ENCODE measurements at regions not wholly inside any gene's neighbourhood (a gene's known extent, or its start where the extent isn't known, plus 50 kb on each side); places are given as distances from the start of the nearest gene placed in this dataset.

DNA sequence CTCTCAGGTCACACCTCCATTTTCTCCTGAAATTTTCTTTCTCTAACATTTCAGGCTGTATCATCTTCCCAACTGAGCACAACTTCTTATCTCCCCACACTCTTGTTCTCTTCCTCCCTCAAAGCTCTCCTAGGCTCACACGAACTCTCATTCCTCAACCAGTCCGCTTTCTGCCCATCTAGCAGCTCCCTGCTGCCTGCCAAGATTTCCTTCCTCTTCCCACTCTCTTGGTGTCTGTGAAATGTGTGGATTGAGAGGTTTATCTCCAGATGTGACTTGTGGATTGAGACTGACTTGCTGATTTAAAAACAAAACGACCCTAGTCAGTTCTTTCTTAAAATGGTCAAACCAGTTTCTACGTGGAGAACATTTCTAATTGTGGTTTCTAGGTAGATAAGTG lies 106.3 kb downstream of the MTNR1B start:
- DNase-seq (ENCODE audit: low read depth, low spot score) = no peak

- DNase-seq (ENCODE audit: low read depth, low spot score) = no peak
These were observed 110.8 kb downstream of the MTNR1B start for GRCh38 chr11:93080146-93080759.

DNA sequence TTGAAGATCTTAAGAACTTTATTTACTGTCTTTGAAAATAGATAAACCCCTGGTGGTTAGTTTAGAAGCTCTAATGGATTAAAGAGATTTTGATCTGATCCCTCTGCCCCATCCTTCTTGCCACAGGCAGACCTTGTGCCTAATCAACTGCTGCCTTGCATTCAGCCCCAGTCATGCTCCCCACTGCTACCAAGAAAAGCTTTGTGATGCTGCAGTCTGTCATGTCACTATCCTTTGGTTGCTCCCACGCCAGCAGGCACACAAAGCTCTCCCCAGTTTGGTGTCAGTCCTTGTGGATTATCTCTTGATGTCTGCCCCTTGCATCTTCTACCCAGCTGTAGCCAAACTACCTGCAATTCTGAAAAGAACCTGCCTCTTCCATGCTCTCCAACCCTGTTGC lies 112.2 kb downstream of the MTNR1B start:
- no peak for DNase-seq (ENCODE audit: low read depth, low spot score)

DNA sequence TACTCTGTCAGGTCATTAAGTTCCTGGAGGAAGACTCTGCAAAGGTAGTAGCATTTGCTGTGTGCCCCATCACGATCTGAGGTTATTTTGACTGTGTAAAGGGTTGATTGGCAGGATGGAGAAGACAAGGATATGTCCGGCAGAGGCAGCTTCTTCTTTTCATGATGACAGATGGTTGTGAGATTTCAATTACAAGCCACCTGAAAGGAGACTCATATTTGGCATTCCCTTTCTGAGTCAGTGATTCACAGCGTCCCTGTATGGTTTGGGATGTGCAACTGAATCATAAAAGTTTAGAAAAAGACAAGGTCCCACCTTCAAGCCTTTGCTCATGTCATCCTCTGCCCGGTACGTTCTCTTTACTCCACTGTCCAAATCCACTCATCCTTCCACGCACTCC lies 113.4 kb downstream of the MTNR1B start:
- DNase-seq (ENCODE audit: low read depth, low spot score) = no peak

- DNase-seq (ENCODE audit: low read depth, low spot score) = no peak
These were observed 112.9 kb downstream of the SLC36A4 start for GRCh38 chr11:93084727-93085505.

GRCh38 chr11:93089474-93090102 lies 108.2 kb downstream of the SLC36A4 start:
- DNase-seq (ENCODE audit: low read depth, low spot score) = peak; percentile 53
